ENCODE measurements at regions not wholly inside any gene's neighbourhood (a gene's known extent, or its start where the extent isn't known, plus 50 kb on each side); places are given as distances from the start of the nearest gene placed in this dataset.

GRCh38 chrX:120014354-120015130 is 62.9 kb downstream of the RHOXF2B start:
- no peak for TF ChIP-seq POLR2A (IDR thresholded peaks at IDR 0.05)
- TF ChIP-seq EP300 (IDR thresholded peaks at IDR 0.05), result no peak

Data from sigmoid colon (tissue), 4 donors.